Superior temporal gyrus (tissue), 1 donor: ENCODE measurements at regions not wholly inside any gene's neighbourhood (a gene's known extent, or its start where the extent isn't known, plus 50 kb on each side); places are given as distances from the start of the nearest gene placed in this dataset.

Source experiments
- DNase-seq: peaks from one replicate; pipeline ENCODE4 v3.0.0-alpha.2; 2016; ENCODE audit errors: extremely low spot score

- no peak for DNase-seq
These were observed 95.9 kb upstream of the PPP2R5A start for GRCh38 chr1:212189352-212189738.

- no peak for DNase-seq
These were observed 95.0 kb upstream of the PPP2R5A start for GRCh38 chr1:212190169-212190568.

GRCh38 chr1:212192261-212192998 lies 92.8 kb upstream of the PPP2R5A start:
- no peak for DNase-seq

- DNase-seq = no peak
These were observed 88.9 kb upstream of the PPP2R5A start for GRCh38 chr1:212196355-212196754.

- no peak for DNase-seq
These were observed 83.7 kb upstream of the PPP2R5A start for GRCh38 chr1:212201461-212201860.

- DNase-seq = peak; percentile 30
These were observed 81.6 kb upstream of the PPP2R5A start for GRCh38 chr1:212203630-212204029.

GRCh38 chr1:212205006-212205405 lies 80.2 kb upstream of the PPP2R5A start:
- no peak for DNase-seq

- DNase-seq = peak; percentile 51
These were observed 79.4 kb upstream of the PPP2R5A start for GRCh38 chr1:212205843-212206242.

GRCh38 chr1:212207118-212207517 lies 78.1 kb upstream of the PPP2R5A start:
- DNase-seq = no peak

GRCh38 chr1:212207822-212208520 lies 77.2 kb upstream of the PPP2R5A start:
- no peak for DNase-seq

GRCh38 chr1:212208978-212209644 lies 76.1 kb upstream of the PPP2R5A start:
- DNase-seq = no peak

- DNase-seq = no peak
These were observed 73.8 kb upstream of the PPP2R5A start for GRCh38 chr1:212211371-212211770.

- no peak for DNase-seq
These were observed 72.9 kb upstream of the PPP2R5A start for GRCh38 chr1:212212343-212212742.

GRCh38 chr1:212212906-212213305 lies 72.3 kb upstream of the PPP2R5A start:
- DNase-seq = no peak

- DNase-seq = no peak
These were observed 71.4 kb upstream of the PPP2R5A start for GRCh38 chr1:212213784-212214183.

GRCh38 chr1:212214325-212214724 lies 70.9 kb upstream of the PPP2R5A start:
- no peak for DNase-seq

GRCh38 chr1:212215910-212216309 lies 69.3 kb upstream of the PPP2R5A start:
- no peak for DNase-seq

GRCh38 chr1:212217633-212218032 lies 67.6 kb upstream of the PPP2R5A start:
- no peak for DNase-seq

- no peak for DNase-seq
These were observed 67.1 kb upstream of the PPP2R5A start for GRCh38 chr1:212218065-212218464.

GRCh38 chr1:212218911-212219310 lies 66.3 kb upstream of the PPP2R5A start:
- DNase-seq = no peak

GRCh38 chr1:212219679-212220463 lies 65.3 kb upstream of the PPP2R5A start:
- no peak for DNase-seq

- no peak for DNase-seq
These were observed 63.4 kb upstream of the PPP2R5A start for GRCh38 chr1:212221801-212222200.
